HG03108 (cell line): ENCODE measurements at regions not wholly inside any gene's neighbourhood (a gene's known extent, or its start where the extent isn't known, plus 50 kb on each side); places are given as distances from the start of the nearest gene placed in this dataset.

Source experiments
- ATAC-seq: cut with Tn5 transposase; IDR thresholded peaks from one replicate; pipeline ENCODE4 v1.9.1; 2021; ENCODE audit warnings: moderate library complexity; ENCODE audit not compliant: unreplicated experiment

DNA sequence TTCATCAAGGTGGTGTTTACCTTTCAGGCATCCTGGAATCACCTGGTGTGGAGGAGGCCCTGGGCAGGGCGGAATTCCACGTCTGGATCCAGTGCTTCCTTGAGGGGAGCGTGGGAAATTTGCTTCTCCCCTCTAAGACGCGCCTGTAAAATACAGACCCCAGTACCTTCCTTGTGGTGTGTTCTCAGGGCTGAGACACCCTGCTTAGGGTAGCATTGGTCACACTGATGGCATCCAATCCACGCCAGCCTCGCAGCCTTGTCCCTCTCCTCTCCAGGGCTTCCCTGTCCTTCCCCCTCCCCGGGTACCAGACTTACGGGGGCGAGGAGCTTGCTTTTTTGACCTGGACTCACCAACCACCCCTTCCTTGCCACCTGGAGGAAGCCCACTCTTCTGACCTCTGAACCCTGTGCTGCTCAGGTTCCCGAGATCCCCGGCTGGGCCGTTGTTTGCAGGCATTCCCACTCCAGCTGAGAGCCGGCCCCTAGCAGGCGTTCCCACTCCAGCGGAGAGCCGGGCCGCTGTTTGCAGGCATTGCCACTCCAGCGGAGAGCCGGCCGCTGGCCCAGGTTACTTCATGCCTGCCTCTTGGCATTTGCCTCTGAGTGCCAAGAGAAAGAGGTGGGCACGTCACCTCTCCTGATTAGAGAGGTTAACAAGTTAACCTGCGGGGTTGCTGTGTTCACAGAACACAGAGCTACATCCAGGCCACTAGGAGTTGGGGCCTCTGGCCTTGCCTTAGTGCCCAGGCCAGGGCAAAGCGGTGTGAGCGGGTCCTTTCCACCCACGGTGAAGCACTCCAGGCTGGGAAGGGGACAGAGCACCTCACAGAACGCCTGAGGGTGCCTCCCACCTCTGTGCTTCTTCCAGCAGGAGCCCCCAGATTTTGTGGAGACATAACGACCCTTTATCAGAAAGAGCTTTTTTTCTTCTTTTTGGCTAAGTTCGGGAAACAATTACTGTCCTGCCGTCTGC lies 254.0 kb upstream of the PPP2R2D start:
- ATAC-seq: no peak

DNA sequence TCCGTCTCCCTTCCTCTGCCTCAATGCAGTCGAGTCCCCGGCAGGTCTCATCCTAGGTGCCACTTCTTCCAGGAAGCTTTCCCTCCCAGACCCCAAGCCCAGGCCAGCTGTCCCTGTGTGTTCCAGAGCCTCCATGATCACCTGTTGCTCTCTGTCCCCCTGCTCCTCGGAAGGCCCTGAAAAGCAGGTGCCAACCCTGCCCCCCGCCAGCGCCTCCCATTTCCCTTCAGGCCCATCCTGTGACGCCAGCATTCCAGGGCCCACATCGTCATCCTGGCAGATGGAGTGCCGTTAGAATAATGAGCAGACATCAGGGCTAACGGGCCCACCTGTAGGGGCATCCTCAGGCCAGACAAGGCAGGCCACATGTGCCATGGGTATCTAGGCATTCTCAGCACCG lies 253.0 kb upstream of the PPP2R2D start:
- no peak for ATAC-seq

DNA sequence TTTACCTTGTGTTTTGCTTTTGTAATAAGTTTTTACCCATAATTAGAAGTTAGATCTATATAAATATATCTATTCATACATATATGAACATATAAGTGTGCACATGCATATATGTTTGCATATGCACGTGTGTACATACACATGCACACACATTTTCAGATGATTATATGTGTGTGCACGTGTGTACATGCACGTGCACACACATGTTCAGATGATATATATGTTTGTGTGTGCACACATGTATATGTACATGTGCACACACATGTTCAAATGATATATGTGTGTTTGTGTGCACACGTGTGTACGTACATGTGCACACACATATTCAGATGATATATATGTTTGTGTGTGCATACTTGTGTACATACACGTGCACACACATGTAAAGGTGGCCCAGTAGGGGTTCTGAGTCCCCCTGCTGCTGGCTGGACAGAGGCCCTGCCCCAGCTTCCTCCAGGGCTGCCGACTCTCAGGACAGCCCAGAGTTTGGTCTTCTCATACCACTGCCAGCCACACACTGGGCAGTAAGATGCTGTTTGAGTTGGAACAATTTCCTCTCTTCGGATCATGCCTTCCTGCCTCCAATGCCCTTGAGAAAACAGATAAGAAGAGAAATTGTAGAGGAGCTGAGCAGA lies 252.3 kb upstream of the PPP2R2D start:
- ATAC-seq: no peak

DNA sequence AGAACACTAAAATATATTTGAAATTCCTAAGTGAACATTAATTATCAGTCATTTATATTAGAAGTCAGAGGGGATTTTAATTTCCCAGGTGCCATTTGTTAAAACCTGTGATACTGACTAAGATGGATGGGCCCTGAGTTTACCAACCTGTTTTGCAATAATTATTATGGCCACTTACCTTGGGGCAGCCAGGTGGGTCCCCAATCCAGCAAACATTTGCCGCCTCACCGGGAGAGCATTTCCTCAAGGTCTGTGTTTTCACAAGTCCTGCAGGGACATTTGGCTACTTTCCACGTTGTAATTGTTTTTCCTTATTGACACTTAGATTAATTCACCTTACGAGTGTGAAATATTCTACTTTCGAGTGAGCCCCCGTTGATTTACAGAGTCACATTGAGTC lies 251.2 kb upstream of the PPP2R2D start:
- no peak for ATAC-seq

DNA sequence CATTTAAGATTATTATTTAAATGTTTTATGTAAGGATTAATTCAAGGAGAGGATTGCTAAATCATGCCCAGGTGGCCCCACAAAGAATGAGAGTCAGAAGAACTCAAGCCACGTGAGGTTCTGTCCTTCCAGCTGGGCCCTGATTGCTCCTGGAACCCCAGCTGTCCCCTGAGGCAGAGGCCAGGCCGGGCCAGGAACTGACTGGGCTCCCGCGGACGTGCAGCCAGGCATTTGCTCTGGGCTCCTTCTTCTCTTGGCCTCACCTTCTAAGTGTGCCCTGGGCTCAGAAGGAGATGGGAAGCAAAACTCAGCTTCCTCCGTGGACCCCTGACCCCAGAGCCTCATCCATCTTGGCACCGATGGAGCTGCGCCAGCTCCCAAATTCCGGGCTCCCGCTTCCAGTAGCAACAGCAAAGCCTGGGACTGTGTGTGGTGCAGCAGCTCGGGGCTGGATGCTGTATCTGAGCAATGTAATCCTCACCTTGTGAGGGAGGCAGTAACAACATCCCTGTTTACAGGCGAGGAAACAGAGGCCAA lies 250.6 kb upstream of the PPP2R2D start:
- ATAC-seq: no peak

DNA sequence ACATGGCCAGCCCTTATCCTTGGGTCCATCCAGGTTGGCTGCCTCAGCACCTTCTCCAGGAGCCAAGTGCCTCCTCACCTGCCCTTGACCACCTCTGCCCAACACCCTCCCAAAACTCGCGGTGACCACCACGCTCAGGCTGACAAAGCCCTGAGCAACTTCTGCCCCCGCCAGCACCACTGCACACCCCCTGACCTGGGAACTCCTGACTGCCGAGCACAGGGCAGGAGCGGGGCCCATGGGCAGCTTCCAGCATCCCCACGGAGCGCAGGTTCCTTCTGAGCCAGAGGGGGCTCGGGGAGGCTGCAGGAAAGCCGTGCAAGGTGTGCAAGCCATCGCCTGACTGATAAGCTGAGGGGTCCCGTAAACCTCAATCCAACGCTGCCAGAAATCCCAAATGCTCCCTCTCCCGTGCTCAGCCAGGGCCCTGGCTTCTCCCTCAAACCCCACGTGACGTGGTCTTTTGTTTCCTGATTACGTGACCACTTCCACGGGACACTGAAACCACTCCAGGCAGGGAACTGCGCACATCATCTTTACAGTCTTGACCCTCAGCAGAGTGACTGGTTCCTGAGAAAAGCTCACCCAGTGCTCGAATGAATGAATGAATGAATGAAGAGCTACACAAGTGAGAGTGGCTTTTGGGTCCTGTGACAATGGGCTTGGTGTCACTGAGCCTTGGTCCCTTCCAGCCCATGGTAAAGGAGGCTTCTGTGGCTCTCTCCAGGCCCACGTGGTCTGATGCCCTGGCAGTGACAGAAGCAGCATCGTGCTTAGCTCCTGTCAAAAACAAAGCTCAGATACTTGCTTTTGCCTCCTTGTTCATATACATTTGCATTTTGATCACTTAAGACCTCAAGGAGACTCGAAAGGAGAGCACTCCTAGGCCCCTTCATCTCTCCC lies 249.8 kb upstream of the PPP2R2D start:
- ATAC-seq: no peak

DNA sequence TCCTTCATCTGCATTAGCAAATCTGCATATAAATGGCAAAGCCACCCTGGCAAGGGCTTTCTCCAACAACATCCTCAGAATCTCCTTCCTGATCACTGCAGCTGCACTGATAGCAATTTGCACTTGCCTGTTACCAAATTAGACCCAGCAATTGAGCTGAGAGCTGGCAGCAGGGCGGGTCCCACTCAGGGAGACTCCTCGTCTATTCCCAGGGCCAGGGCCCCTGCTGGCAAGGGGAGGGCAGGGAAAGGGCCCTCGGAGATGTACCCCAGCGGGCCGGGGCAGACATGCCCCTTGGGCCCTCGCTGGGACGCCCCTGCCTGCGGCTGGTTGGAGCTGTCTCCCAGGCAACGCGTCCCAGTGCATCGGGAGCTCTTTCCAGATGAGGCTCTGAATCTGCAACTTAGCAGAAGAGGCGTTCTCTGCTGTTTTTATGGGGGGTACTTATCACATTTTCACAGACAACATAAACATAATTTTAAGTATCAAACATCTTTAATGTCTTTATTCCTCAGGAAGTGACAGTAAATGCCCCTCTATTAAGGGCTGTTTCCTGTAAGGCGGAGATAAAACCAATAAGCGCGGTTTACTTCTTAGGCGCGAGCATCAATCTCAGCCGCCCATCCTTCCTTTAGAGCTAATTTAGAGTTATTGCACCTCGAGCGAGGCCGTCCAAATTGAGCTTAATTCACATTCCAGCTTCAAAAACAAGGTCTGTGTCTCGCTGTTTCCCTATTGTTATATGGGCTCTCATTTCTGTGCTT lies 249.0 kb upstream of the PPP2R2D start:
- ATAC-seq: no peak

DNA sequence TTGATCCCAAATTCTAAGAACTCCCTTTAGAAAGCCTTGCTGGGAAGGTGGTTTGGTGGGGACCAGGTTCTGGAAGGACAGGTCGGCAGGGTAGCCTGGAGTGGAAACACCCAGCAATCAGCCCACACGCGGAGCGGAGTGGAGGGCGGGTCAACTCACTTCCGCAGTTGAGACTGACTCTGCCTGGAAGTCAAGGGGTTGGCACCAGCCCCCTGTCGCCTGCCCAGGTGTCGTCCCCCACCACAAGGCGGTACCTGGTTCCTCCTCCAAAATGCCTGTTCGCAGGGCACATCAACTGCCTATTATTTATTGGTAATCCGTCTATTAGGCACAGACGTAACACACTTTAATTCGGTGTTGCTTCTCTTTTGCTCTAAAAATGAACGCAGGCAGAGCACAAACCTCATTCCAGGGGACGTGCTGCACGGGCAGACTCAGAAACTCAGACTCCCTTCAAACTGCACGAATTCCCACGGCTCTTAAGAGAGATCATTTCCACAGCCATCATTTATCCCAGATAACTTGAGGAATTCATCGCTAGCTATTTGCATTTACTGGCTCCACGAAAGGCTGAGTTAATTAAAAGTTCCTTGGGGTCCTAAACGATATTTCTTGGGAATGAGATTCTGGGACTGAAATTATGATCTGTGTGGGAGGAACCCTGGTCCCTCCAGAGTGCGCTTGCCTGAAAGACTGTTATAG lies 248.2 kb upstream of the PPP2R2D start:
- no peak for ATAC-seq

DNA sequence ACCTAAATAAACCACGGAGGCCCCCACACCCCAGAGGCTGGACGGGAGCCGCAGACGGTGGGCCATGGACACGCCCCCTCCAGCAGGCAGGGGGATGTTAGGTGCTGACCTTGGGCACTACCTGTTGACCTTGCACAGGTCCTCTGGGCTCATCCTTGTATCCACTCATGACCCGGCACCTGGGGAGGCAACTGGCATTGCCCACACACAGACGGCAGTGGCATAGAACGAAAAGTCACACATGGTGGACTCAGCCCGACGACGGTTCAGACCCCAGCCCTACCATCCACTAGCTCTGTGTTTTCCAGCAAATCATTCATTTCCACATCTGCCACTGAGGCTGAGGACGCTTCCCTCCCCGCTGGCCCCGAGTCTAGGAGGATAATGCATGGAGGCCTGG lies 247.7 kb upstream of the PPP2R2D start:
- ATAC-seq: no peak

DNA sequence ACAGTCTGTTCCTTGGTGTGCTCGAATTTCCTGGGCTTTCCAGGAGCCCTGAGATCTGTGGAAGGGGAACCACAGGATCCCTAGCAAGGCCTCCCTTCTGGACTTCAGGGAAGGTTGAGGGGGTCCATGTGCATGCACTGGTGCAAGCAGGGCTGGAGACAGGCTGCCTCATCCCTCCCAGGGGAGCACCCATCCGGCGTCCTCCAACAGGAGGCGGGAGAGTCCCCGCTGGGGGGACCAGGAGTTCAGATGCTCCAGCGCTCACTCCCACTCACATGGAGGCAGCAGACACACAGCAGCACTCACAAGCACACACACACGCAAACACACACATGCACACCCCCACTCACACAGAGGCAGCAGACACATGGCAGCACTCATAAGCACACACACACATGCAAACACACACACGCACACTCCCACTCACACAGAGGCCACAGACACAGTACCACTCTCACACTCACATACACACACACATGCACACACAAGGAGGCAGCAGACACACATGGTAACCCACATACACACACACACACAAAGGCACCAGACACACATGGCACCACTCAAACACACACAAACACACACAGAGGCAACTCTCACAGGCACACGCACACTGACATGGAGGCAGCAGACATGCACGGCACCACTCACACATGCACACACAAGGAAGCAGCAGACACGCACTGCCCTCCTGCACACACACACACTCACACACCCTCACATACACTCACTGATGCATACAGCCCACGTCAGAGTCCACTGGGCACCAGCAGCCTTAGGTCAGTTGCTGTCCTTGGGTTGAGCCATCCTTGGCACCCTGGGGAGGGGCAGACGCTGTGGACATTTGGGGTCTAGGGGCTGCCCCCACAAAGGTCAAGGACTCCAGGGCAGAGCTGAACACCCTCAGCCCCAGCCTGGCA lies 247.0 kb upstream of the PPP2R2D start:
- ATAC-seq: no peak

DNA sequence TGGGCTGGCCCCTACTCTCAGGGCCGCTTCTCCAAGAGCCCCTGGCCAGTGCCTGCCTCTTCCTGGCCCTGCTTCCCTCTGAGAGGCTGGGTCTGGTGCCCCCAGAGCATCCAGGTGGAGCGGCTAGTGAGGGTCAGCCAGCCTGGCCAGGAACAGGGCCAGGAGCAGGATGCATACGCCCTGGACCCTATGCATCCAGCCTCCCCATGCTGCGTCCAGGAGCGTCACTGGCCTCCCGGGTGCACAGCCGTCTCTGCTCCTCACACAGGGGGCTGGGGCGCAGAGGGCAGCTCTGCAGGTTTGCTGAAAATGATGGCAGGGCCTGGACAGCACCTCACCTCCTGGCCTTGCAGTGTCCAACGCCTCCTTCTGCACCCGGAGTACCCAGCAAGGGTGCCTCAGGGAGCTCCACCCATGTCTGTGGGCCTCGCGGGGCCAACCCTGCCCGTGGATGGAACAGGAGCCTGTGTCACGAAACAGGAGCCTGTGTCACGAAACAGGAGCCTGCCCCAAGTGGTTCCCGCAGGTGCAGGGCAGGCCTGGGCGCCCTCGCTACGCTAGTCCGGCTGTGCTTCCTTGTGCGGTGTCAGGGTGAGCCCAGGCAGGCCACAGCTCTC lies 246.2 kb upstream of the PPP2R2D start:
- ATAC-seq: no peak

DNA sequence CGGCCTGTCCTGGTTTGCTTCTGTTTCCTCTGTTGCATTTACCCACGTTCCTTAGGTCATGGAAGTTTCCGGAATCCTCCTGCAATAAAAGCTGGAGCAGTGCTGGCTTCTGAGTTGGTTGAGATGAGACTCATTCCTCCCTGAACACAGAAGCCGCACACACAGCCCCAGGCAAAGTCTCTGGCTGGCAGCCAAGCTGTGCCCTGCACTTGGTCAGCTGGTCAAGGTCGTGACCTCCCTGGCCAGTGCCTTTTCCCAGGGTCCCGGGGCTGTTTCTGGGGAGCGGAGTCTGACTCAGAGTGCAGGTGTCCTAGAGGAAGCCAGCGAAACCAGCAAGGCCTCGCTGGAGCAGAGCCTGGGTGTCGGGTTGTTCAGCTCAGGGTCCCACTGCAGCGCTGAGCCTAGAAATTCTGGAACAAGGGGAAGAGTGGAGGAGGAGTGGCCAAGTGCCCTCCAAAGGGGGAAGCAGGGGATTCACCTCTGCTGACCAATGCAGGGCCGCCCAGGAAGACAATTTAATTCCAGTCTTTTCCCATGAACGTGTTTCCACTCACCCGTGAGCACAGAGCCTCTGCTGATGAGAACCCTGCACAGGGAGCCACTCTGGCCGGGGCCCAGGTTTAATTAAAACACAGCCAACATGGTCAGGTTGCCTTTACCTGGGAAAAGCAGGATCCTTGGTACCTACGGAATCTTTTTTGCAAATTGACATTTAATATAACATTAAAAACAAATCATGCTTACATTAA lies 245.5 kb upstream of the PPP2R2D start:
- ATAC-seq: no peak

DNA sequence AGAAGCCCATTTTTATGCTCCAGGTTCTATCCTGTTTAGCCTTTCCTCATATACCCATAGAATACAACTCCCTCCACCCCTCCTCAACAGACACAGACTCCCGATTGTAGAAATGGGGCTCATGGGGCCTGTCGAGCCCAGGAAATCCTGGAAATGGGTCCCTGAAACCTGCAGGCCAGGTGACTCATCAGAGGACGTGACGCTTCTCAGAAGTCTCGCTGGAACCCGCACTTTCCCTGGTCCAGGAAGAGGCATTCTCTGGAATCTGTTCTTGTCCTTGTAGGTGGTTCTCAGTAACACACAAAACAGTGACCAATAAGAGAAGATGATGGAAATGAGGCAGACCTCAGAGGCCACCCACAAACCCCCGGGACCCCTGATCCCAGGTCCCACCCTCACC lies 244.8 kb upstream of the PPP2R2D start:
- no peak for ATAC-seq

DNA sequence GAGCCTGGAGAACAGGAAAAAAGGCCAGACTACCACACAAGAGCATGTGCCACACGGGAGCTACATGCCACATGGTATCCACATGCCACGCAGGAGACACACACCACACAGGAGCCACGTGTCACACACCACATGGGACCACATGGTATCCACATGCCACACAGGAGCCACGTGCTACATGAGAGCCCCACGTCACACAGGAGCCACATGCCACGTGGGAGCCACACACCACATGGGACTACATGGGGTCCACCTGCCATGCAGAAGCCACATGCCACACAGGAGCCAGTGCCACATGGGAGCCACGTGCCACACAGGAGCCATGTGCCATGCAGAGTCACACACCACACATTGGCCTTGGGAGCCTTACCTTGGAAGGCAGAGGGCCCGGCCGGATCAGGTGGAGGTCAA lies 244.4 kb upstream of the PPP2R2D start:
- ATAC-seq: no peak

DNA sequence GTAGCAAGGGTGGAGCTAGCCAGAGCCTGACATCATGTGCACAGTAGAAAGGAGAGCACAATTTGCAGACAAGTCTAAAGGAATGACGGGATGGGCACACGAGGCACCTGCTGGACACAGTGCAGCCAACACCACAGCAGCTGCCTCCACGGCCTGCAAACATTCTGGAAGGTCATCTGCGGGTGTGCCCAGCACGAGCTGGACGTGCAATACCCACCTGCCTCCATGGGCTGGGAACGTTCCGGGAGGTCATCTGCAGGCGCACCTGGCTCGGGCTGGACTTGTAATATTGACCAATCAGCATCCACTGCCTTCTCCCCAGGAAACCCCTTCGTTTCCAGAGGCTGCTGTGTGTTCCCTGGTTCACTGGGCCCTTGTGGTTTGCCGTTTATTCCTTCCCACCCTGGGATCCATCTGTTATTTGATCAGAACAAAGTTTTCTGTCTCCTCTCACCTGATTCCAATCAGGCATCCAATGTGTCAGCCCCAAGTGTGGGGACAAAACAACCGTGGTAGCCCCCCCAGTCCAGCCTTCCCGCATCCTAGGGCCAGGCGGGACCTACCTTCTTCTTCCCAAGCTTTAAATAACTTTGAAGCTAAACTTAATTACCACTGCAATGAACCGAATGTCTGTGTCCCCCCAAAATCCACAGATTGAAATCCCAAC lies 243.4 kb upstream of the PPP2R2D start:
- ATAC-seq: no peak

DNA sequence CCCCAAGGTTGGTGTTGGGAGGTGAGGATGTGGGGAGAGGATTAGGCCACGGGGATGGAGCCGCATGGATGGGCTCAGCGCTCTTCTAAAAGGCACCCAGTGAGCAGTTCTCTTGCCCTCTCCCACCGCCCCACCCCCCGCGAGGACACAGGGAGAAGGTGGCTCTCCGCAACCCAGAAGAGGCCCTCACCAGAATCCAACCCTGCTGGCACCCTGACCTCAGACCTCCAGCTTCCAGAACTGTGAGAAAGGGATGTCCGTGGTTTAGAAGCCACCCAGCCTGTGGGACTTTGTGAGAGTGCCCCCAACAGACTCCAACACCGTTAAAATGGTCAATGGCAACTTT lies 242.8 kb upstream of the PPP2R2D start:
- ATAC-seq: no peak

DNA sequence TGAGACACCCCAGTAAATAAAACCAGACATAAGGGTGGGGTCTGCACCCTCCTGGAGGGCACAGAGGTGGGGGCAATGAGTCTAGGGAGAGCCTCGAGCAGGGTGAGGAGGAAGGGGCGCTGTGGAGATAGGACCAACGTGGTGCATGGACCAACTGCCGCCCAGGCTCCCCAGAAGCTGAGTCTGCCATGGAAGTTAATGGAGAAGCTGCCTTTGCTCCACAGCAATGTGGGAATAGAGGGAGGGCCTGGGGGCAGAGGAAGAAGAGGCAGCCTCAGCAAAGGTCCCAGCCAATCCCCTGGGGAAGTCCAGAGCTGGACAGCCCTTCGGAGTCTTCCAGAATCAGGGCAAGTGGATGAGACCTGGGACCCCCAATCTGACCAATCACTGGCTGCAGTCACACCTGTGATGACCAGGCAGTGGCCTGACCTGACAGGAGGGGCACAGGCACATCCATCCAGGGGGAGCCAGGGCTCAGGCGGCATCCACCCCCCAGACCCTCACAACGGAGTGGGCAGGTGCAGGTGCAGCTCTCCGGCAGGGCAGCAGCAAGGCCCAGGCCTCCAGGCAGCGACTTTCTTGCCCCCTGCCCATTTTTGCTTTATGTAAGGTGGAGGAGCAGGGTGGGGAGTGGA lies 242.2 kb upstream of the PPP2R2D start:
- ATAC-seq: no peak
